ENCODE measurements at regions not wholly inside any gene's neighbourhood (a gene's known extent, or its start where the extent isn't known, plus 50 kb on each side); places are given as distances from the start of the nearest gene placed in this dataset.
A peak's percentile ranks its signal among the peaks of the same experiment; 100 is the strongest.

GRCh38 chr20:6311841-6312655 lies 189.2 kb upstream of the FERMT1 start:
- Histone ChIP-seq H3K9me3 (ENCODE audit: control insufficient read depth, low read length) (peaks cover 3% of the 10 kb centered on the region), H3K27ac (ENCODE audit: low read depth, low read length, severe bottlenecking) (no peak overlapping the region), H3K36me3 (ENCODE audit: control insufficient read depth, insufficient read depth, low read length) (no peaks in the 10 kb centered on the region), H3K4me1 (ENCODE audit: control insufficient read depth, insufficient read depth, low read length, poor library complexity, severe bottlenecking) (no peaks in the 10 kb centered on the region), H3K4me3 (ENCODE audit: extremely low read depth, insufficient read depth, low read length, poor library complexity, severe bottlenecking) (no peak overlapping the region)
- 88 to 91% methylated on average over 4 of the region's 4 CpGs for WGBS, 2 experiments (ENCODE audit: insufficient coverage in 2 of 2)

GRCh38 chr20:6311097-6311496 lies 188.3 kb upstream of the FERMT1 start:
- 78 to 100% methylated on average over 1 of the region's 1 CpG for WGBS, 2 experiments (ENCODE audit: insufficient coverage in 2 of 2)
- no peaks in the 10 kb centered on the region for H3K4me1 ChIP-seq (ENCODE audit: control insufficient read depth, insufficient read depth, low read length, poor library complexity, severe bottlenecking)

GRCh38 chr20:6305536-6305935 lies 182.7 kb upstream of the FERMT1 start:
- Histone ChIP-seq H3K36me3 (ENCODE audit: control insufficient read depth, insufficient read depth, low read length) (no peaks in the 10 kb centered on the region), H3K4me3 (ENCODE audit: extremely low read depth, insufficient read depth, low read length, poor library complexity, severe bottlenecking) (no peak overlapping the region), H3K4me1 (ENCODE audit: control insufficient read depth, insufficient read depth, low read length, poor library complexity, severe bottlenecking) (no peaks in the 10 kb centered on the region), H3K9me3 (ENCODE audit: control insufficient read depth, low read length) (peaks cover 5% of the 10 kb centered on the region), H3K27ac (ENCODE audit: low read depth, low read length, severe bottlenecking) (no peak overlapping the region)

More at GRCh38 chr20:6311097-6311496, 188.3 kb upstream of the FERMT1 start:
- Histone ChIP-seq H3K9me3 (ENCODE audit: control insufficient read depth, low read length) (peaks cover 3% of the 10 kb centered on the region), H3K36me3 (ENCODE audit: control insufficient read depth, insufficient read depth, low read length) (no peaks in the 10 kb centered on the region), H3K4me3 (ENCODE audit: extremely low read depth, insufficient read depth, low read length, poor library complexity, severe bottlenecking) (no peak overlapping the region), H3K27ac (ENCODE audit: low read depth, low read length, severe bottlenecking) (no peak overlapping the region)

- WGBS, 2 experiments (ENCODE audit: insufficient coverage in 2 of 2): no CpG with 5 or more reads among the region's 3 CpGs
- H3K4me1 ChIP-seq (ENCODE audit: control insufficient read depth, insufficient read depth, low read length, poor library complexity, severe bottlenecking): no peaks in the 10 kb centered on the region
Observed at GRCh38 chr20:6302041-6302440, 179.2 kb upstream of the FERMT1 start.

GRCh38 chr20:6299456-6299855 lies 176.6 kb upstream of the FERMT1 start:
- H3K36me3 ChIP-seq (ENCODE audit: control insufficient read depth, insufficient read depth, low read length): no peaks in the 10 kb centered on the region
- H3K9me3 ChIP-seq (ENCODE audit: control insufficient read depth, low read length): peaks cover 5% of the 10 kb centered on the region
- no peak overlapping the region for H3K27ac ChIP-seq (ENCODE audit: low read depth, low read length, severe bottlenecking)
- no peak overlapping the region for H3K4me3 ChIP-seq (ENCODE audit: extremely low read depth, insufficient read depth, low read length, poor library complexity, severe bottlenecking)
- no CpG with 5 or more reads among the region's 2 CpGs for WGBS, 2 experiments (ENCODE audit: insufficient coverage in 2 of 2)
- no peaks in the 10 kb centered on the region for H3K4me1 ChIP-seq (ENCODE audit: control insufficient read depth, insufficient read depth, low read length, poor library complexity, severe bottlenecking)

More at GRCh38 chr20:6302041-6302440, 179.2 kb upstream of the FERMT1 start:
- Histone ChIP-seq H3K27ac (ENCODE audit: low read depth, low read length, severe bottlenecking) (no peak overlapping the region), H3K4me3 (ENCODE audit: extremely low read depth, insufficient read depth, low read length, poor library complexity, severe bottlenecking) (no peak overlapping the region), H3K36me3 (ENCODE audit: control insufficient read depth, insufficient read depth, low read length) (no peaks in the 10 kb centered on the region), H3K9me3 (ENCODE audit: control insufficient read depth, low read length) (peaks cover 5% of the 10 kb centered on the region)

GRCh38 chr20:6298049-6298448 lies 175.2 kb upstream of the FERMT1 start:
- no peak overlapping the region for H3K4me3 ChIP-seq (ENCODE audit: extremely low read depth, insufficient read depth, low read length, poor library complexity, severe bottlenecking)
- no peaks in the 10 kb centered on the region for H3K36me3 ChIP-seq (ENCODE audit: control insufficient read depth, insufficient read depth, low read length)
- 86 to 87% methylated on average over 6 to 7 of the region's 7 CpGs for WGBS, 2 experiments (ENCODE audit: insufficient coverage in 2 of 2)
- H3K9me3 ChIP-seq (ENCODE audit: control insufficient read depth, low read length): peaks cover 4% of the 10 kb centered on the region
- H3K4me1 ChIP-seq (ENCODE audit: control insufficient read depth, insufficient read depth, low read length, poor library complexity, severe bottlenecking): no peaks in the 10 kb centered on the region
- H3K27ac ChIP-seq (ENCODE audit: low read depth, low read length, severe bottlenecking): no peak overlapping the region

- no peak overlapping the region for H3K4me3 ChIP-seq (ENCODE audit: extremely low read depth, insufficient read depth, low read length, poor library complexity, severe bottlenecking)
- no peak overlapping the region for H3K27ac ChIP-seq (ENCODE audit: low read depth, low read length, severe bottlenecking)
- H3K4me1 ChIP-seq (ENCODE audit: control insufficient read depth, insufficient read depth, low read length, poor library complexity, severe bottlenecking): no peaks in the 10 kb centered on the region
- no peaks in the 10 kb centered on the region for H3K9me3 ChIP-seq (ENCODE audit: control insufficient read depth, low read length)
- H3K36me3 ChIP-seq (ENCODE audit: control insufficient read depth, insufficient read depth, low read length): no peaks in the 10 kb centered on the region
Observed at GRCh38 chr20:6295867-6296256, 173.0 kb upstream of the FERMT1 start.

- Histone ChIP-seq H3K9me3 (ENCODE audit: control insufficient read depth, low read length) (no peaks in the 10 kb centered on the region), H3K4me3 (ENCODE audit: extremely low read depth, insufficient read depth, low read length, poor library complexity, severe bottlenecking) (no peak overlapping the region), H3K36me3 (ENCODE audit: control insufficient read depth, insufficient read depth, low read length) (no peaks in the 10 kb centered on the region), H3K4me1 (ENCODE audit: control insufficient read depth, insufficient read depth, low read length, poor library complexity, severe bottlenecking) (no peaks in the 10 kb centered on the region), H3K27ac (ENCODE audit: low read depth, low read length, severe bottlenecking) (peak overlapping the region; percentile 59)
- 88 to 96% methylated on average over 3 to 4 of the region's 5 CpGs for WGBS, 2 experiments (ENCODE audit: insufficient coverage in 2 of 2)
Observed at GRCh38 chr20:6295127-6295866, 172.5 kb upstream of the FERMT1 start.

- Histone ChIP-seq H3K27ac (ENCODE audit: low read depth, low read length, severe bottlenecking) (no peak overlapping the region), H3K4me1 (ENCODE audit: control insufficient read depth, insufficient read depth, low read length, poor library complexity, severe bottlenecking) (no peaks in the 10 kb centered on the region), H3K9me3 (ENCODE audit: control insufficient read depth, low read length) (no peaks in the 10 kb centered on the region), H3K36me3 (ENCODE audit: control insufficient read depth, insufficient read depth, low read length) (no peaks in the 10 kb centered on the region), H3K4me3 (ENCODE audit: extremely low read depth, insufficient read depth, low read length, poor library complexity, severe bottlenecking) (no peak overlapping the region)
Observed at GRCh38 chr20:6287471-6287870, 164.6 kb upstream of the FERMT1 start.

- no CpG with 5 or more reads among the region's 1 CpG for WGBS, 2 experiments (ENCODE audit: insufficient coverage in 2 of 2)
- Histone ChIP-seq H3K4me1 (ENCODE audit: control insufficient read depth, insufficient read depth, low read length, poor library complexity, severe bottlenecking) (no peaks in the 10 kb centered on the region), H3K36me3 (ENCODE audit: control insufficient read depth, insufficient read depth, low read length) (no peaks in the 10 kb centered on the region), H3K27ac (ENCODE audit: low read depth, low read length, severe bottlenecking) (no peak overlapping the region), H3K4me3 (ENCODE audit: extremely low read depth, insufficient read depth, low read length, poor library complexity, severe bottlenecking) (no peak overlapping the region), H3K9me3 (ENCODE audit: control insufficient read depth, low read length) (peaks cover 5% of the 10 kb centered on the region)
Observed at GRCh38 chr20:6282642-6283041, 159.8 kb upstream of the FERMT1 start.

- Histone ChIP-seq H3K36me3 (ENCODE audit: control insufficient read depth, insufficient read depth, low read length) (no peaks in the 10 kb centered on the region), H3K9me3 (ENCODE audit: control insufficient read depth, low read length) (peaks cover 5% of the 10 kb centered on the region), H3K4me1 (ENCODE audit: control insufficient read depth, insufficient read depth, low read length, poor library complexity, severe bottlenecking) (no peaks in the 10 kb centered on the region), H3K27ac (ENCODE audit: low read depth, low read length, severe bottlenecking) (no peak overlapping the region), H3K4me3 (ENCODE audit: extremely low read depth, insufficient read depth, low read length, poor library complexity, severe bottlenecking) (no peak overlapping the region)
- 46% methylated on average over 3 to 4 of the region's 6 CpGs for WGBS, 2 experiments (ENCODE audit: insufficient coverage in 2 of 2)
Observed at GRCh38 chr20:6277661-6278240, 154.9 kb upstream of the FERMT1 start.

Measured in mesodermal cell (in vitro differentiated cells).